Right atrium auricular region (tissue), 2 donors: ENCODE measurements at regions not wholly inside any gene's neighbourhood (a gene's known extent, or its start where the extent isn't known, plus 50 kb on each side); places are given as distances from the start of the nearest gene placed in this dataset.
A peak's percentile ranks its signal among the peaks of the same experiment; 100 is the strongest.
"Not testable (repeated sequence)": the region's sequence is repeated elsewhere in the genome, so short reads cannot be mapped to it uniquely, and the experiment has no call there.

Experiments used
- DNase-seq: peaks from one replicate; pipeline ENCODE4 v3.0.0-alpha.2; 2019; ENCODE audit warnings: low spot score
- H3K27ac ChIP-seq, 2 donors: fragments of 200-600 bp; sonication (generic); 1 replicate in 1 of 2; 2 replicates in 1 of 2; pipeline ENCODE4 v1.5.1; 2016 to 2019
- H3K27me3 ChIP-seq, 2 donors: fragments of 200-600 bp; sonication (generic); one replicate each; pipeline versions ENCODE4 v1.5.1 to v1.6.0; 2017 to 2019
- H3K36me3 ChIP-seq: fragments of 200-600 bp; sonication (generic); one replicate; pipeline ENCODE4 v1.5.1; 2016
- H3K4me1 ChIP-seq, 2 donors: fragments of 200-600 bp; sonication (generic); one replicate each; pipeline versions ENCODE4 v1.5.1 to v1.6.0; 2017 to 2019
- H3K4me3 ChIP-seq, 2 donors: fragments of 200-600 bp; sonication (generic); 1 replicate in 1 of 2; 2 replicates in 1 of 2; pipeline ENCODE4 v1.5.1; 2017 to 2019; ENCODE audit warnings: mild to moderate bottlenecking in 1 of 2, moderate library complexity in 1 of 2
- H3K9me3 ChIP-seq, 2 donors: fragments of 200-600 bp; sonication (generic); one replicate each; pipeline ENCODE4 v1.5.1; 2019
- TF ChIP-seq, protein P1 (sequence below), 2 donors: fragments of 200-600 bp; sonication (generic); IDR thresholded peaks; one replicate each; pipeline ENCODE4 v1.5.1; 2019; ENCODE audit warnings: antibody characterized with exemption in 2 of 2

- H3K27ac ChIP-seq = no peak overlapping the region
- H3K4me1 ChIP-seq = peaks cover 0 to 6% of the 10 kb centered on the region in 2 donors
- H3K36me3 ChIP-seq = no peaks in the 10 kb centered on the region
- no peaks in the 10 kb centered on the region for H3K9me3 ChIP-seq
- no peaks in the 10 kb centered on the region for H3K27me3 ChIP-seq
- TF ChIP-seq, protein P1, sequence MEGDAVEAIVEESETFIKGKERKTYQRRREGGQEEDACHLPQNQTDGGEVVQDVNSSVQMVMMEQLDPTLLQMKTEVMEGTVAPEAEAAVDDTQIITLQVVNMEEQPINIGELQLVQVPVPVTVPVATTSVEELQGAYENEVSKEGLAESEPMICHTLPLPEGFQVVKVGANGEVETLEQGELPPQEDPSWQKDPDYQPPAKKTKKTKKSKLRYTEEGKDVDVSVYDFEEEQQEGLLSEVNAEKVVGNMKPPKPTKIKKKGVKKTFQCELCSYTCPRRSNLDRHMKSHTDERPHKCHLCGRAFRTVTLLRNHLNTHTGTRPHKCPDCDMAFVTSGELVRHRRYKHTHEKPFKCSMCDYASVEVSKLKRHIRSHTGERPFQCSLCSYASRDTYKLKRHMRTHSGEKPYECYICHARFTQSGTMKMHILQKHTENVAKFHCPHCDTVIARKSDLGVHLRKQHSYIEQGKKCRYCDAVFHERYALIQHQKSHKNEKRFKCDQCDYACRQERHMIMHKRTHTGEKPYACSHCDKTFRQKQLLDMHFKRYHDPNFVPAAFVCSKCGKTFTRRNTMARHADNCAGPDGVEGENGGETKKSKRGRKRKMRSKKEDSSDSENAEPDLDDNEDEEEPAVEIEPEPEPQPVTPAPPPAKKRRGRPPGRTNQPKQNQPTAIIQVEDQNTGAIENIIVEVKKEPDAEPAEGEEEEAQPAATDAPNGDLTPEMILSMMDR (IDR thresholded peaks at IDR 0.05) = peak; percentile 31 to 80
- no peak for DNase-seq
- H3K4me3 ChIP-seq = peak overlapping the region; percentile 35 to 45
Measured at GRCh38 chr12:85468356-85469157, 188.5 kb downstream of the ALX1 start.

- not testable (repeated sequence) for H3K4me1 ChIP-seq, H3K27me3 ChIP-seq, H3K9me3 ChIP-seq, DNase-seq, H3K27ac ChIP-seq, H3K36me3 ChIP-seq
- peak overlapping the region; percentile 35 to 45 for H3K4me3 ChIP-seq
Measured at GRCh38 chr12:85469158-85470086, 189.4 kb downstream of the ALX1 start.

DNA sequence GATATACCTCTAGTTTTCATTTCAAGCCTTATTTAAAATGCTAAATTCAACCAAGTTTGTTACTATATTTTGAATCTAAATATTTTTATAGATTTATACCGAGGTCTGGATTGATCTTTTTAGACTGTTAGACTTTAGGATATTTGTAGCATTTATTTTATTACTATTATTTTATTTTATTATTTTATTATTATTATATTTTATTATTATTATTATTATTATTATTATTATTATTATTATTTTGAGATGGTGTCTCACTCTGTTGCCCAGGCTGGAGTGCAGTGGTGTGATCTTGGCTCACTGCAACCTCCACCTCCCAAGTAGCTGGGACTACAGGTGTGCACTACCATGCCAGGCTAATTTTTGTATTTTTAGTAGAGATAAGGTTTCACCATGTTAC is 195.3 kb downstream of the ALX1 start:
- H3K4me1 ChIP-seq, H3K36me3 ChIP-seq: not testable (repeated sequence)

DNA sequence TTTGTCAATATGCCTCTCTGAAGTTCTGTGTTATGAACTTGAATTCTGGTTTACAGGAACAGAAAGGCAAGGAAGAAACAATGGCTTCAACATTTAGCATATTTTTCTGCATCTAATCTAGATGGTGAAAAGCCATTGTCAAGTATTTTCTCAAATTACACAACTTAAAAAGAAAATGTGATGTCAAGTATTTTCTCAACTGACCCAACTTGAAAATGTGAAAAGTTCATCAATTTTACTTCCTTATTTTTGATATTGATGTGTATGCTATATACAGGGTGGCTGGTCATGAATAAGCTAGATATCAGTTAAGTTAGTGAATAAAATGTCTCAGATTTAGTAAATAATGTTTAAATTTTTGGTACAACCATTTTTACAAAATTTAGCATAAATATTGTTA is 196.7 kb downstream of the ALX1 start:
- Histone ChIP-seq H3K27me3 (no peaks in the 10 kb centered on the region), H3K4me3 (no peak overlapping the region)

More for the DNA sequence above, 195.3 kb downstream of the ALX1 start:
- DNase-seq, H3K27me3 ChIP-seq, H3K9me3 ChIP-seq, H3K4me3 ChIP-seq, H3K27ac ChIP-seq: not testable (repeated sequence)

GRCh38 chr12:85484387-85484786 is 204.4 kb downstream of the ALX1 start:
- no peaks in the 10 kb centered on the region for H3K36me3 ChIP-seq
- H3K4me1 ChIP-seq = no peaks in the 10 kb centered on the region
- no peaks in the 10 kb centered on the region for H3K27me3 ChIP-seq
- TF ChIP-seq, protein P1 (IDR thresholded peaks at IDR 0.05) = no peak
- no peaks in the 10 kb centered on the region for H3K9me3 ChIP-seq
- no peak for DNase-seq
- H3K27ac ChIP-seq = no peak overlapping the region
- H3K4me3 ChIP-seq = no peak overlapping the region

More for the DNA sequence above, 196.7 kb downstream of the ALX1 start:
- DNase-seq = no peak
- no peaks in the 10 kb centered on the region for H3K36me3 ChIP-seq
- TF ChIP-seq, protein P1 (IDR thresholded peaks at IDR 0.05) = no peak
- H3K27ac ChIP-seq = no peak overlapping the region
- H3K4me1 ChIP-seq = no peaks in the 10 kb centered on the region
- H3K9me3 ChIP-seq = no peaks in the 10 kb centered on the region

DNA sequence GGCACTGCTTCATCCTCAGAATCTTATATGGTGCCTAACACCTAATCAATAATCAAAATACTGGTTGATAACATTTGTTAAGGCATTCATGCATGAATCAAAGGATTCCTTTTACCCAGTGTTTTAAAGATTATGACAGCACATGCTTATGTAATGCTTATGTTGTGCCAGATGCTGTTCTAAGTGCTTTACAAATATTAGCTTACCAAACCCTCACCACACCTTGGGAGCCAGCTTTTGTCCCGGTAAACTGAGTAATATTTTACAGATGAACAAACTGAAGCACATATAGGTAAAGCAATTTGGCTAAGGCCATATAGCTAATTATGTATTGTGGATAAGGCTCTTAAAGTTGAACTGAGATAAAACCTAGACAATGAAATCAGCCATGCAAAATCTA is 209.2 kb downstream of the ALX1 start:
- H3K4me3 ChIP-seq = no peak overlapping the region
- no peak for DNase-seq
- no peaks in the 10 kb centered on the region for H3K27me3 ChIP-seq
- H3K4me1 ChIP-seq = no peaks in the 10 kb centered on the region
- TF ChIP-seq, protein P1 (IDR thresholded peaks at IDR 0.05) = no peak
- H3K27ac ChIP-seq = no peak overlapping the region
- no peaks in the 10 kb centered on the region for H3K36me3 ChIP-seq
- H3K9me3 ChIP-seq = peaks cover 0 to 10% of the 10 kb centered on the region in 2 donors
